ENCODE measurements at regions not wholly inside any gene's neighbourhood (a gene's known extent, or its start where the extent isn't known, plus 50 kb on each side); places are given as distances from the start of the nearest gene placed in this dataset.

DNA sequence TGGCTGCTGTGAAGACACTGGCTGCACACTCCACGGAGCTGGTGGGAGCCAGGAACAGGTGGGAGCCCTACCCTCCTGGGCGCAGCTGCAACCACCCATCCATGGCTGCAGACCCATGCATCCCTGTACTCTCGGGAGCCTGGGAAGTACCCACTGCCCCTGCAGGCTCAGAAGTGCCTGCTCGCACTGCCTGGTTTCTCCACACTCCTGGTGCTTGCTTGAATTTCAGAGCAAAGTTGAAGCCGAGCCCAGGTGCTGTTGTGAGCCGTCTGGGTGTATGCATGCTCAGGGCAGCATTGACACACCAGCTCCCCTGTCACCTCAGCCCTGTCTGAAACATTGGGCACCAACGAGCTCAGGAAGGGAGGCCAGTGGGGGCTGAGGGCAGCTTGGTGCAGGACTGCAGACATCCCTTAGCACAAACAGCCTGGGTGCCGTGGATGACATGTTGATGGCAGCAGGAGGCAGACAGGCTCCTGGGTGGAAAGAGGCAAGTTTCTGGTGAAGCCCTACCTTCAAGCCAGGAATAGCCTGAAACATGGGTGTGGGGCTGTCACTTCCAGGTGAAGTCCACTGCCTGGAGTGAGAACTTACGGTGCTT lies 585.9 kb downstream of the PCDH18 start:
- TF ChIP-seq TCF12 (IDR thresholded peaks at IDR 0.05; ENCODE audit: low read depth), result no peak
- no peak for TF ChIP-seq CEBPB (IDR thresholded peaks at IDR 0.05)

DNA sequence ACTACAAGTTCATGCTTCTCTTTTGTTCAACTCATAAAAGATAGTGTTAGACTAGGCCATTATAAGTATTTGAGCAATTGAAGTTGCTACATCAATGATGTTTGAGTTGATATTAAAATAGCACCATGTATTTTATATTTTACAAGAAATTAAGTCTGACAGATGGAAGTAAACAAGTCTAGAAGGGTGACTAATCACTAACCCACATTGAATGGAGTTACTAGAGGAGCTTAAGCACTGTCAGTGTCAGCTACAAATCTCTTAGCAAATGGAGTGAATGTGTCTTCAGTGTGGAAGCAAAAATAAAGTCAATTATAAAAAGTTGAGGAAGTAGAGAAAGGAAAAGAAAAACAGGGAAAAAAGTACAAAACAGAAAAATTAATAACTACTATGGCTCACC lies 592.5 kb downstream of the PCDH18 start:
- no peak for TF ChIP-seq EP300 (IDR thresholded peaks at IDR 0.05; ENCODE audit: borderline replicate concordance)

DNA sequence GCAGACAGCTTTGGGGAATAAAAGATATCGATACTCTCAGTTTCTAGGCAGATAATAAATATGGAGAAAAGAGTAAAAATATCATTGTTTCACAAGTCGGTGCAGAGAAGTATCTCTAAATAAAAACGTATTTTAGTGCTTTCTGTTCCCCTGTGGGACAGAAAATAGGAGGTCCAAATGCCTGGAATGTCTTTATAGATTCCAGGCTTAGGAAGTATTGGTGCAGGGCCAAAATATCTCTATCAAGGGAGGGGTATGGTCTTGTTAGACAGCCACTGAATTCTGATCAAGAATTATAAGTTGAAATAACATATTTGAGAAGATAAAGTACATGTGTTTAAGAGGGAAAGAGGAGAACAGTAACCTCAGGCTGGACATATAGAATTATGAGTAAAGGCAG lies 596.4 kb downstream of the PCDH18 start:
- no peak for TF ChIP-seq TAF1 (IDR thresholded peaks at IDR 0.05; ENCODE audit: low read depth)
- TF ChIP-seq ZBTB7A (IDR thresholded peaks at IDR 0.05; ENCODE audit: low read depth), result no peak
- TF ChIP-seq YY1 (IDR thresholded peaks at IDR 0.05; ENCODE audit: low read depth), result no peak
- TF ChIP-seq CREB1 (IDR thresholded peaks at IDR 0.05; ENCODE audit: low read depth), result no peak
- no peak for TF ChIP-seq USF1 (IDR thresholded peaks at IDR 0.05)
- no peak for TF ChIP-seq CEBPB (IDR thresholded peaks at IDR 0.05)
- no peak for TF ChIP-seq MAX (IDR thresholded peaks at IDR 0.05)
- TF ChIP-seq TEAD4 (IDR thresholded peaks at IDR 0.05), result no peak
- TF ChIP-seq NFIC (IDR thresholded peaks at IDR 0.05), result no peak
- no peak for TF ChIP-seq EGR1 (IDR thresholded peaks at IDR 0.05)
- no peak for TF ChIP-seq TCF12 (IDR thresholded peaks at IDR 0.05; ENCODE audit: low read depth)
- TF ChIP-seq, protein P1, sequence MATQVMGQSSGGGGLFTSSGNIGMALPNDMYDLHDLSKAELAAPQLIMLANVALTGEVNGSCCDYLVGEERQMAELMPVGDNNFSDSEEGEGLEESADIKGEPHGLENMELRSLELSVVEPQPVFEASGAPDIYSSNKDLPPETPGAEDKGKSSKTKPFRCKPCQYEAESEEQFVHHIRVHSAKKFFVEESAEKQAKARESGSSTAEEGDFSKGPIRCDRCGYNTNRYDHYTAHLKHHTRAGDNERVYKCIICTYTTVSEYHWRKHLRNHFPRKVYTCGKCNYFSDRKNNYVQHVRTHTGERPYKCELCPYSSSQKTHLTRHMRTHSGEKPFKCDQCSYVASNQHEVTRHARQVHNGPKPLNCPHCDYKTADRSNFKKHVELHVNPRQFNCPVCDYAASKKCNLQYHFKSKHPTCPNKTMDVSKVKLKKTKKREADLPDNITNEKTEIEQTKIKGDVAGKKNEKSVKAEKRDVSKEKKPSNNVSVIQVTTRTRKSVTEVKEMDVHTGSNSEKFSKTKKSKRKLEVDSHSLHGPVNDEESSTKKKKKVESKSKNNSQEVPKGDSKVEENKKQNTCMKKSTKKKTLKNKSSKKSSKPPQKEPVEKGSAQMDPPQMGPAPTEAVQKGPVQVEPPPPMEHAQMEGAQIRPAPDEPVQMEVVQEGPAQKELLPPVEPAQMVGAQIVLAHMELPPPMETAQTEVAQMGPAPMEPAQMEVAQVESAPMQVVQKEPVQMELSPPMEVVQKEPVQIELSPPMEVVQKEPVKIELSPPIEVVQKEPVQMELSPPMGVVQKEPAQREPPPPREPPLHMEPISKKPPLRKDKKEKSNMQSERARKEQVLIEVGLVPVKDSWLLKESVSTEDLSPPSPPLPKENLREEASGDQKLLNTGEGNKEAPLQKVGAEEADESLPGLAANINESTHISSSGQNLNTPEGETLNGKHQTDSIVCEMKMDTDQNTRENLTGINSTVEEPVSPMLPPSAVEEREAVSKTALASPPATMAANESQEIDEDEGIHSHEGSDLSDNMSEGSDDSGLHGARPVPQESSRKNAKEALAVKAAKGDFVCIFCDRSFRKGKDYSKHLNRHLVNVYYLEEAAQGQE (IDR thresholded peaks at IDR 0.05; ENCODE audit: low read depth), result no peak
- no peak for TF ChIP-seq EP300 (IDR thresholded peaks at IDR 0.05; ENCODE audit: borderline replicate concordance)
- TF ChIP-seq RAD21 (IDR thresholded peaks at IDR 0.05; ENCODE audit: low read depth), result no peak
- TF ChIP-seq FOXM1 (IDR thresholded peaks at IDR 0.05; ENCODE audit: borderline replicate concordance, low read depth), result no peak

- TF ChIP-seq TAF1 (IDR thresholded peaks at IDR 0.05; ENCODE audit: low read depth) (no peak), NFIC (IDR thresholded peaks at IDR 0.05) (no peak), RAD21 (IDR thresholded peaks at IDR 0.05; ENCODE audit: low read depth) (no peak), YY1 (IDR thresholded peaks at IDR 0.05; ENCODE audit: low read depth) (no peak), TCF12 (IDR thresholded peaks at IDR 0.05; ENCODE audit: low read depth) (no peak), CREB1 (IDR thresholded peaks at IDR 0.05; ENCODE audit: low read depth) (no peak), FOXM1 (IDR thresholded peaks at IDR 0.05; ENCODE audit: borderline replicate concordance, low read depth) (no peak), TEAD4 (IDR thresholded peaks at IDR 0.05) (no peak)
Observed at GRCh38 chr4:136935305-136935704, 597.0 kb downstream of the PCDH18 start.

- TF ChIP-seq FOXM1 (IDR thresholded peaks at IDR 0.05; ENCODE audit: borderline replicate concordance, low read depth) (no peak), RAD21 (IDR thresholded peaks at IDR 0.05; ENCODE audit: low read depth) (no peak), EGR1 (IDR thresholded peaks at IDR 0.05) (no peak), ZBTB7A (IDR thresholded peaks at IDR 0.05; ENCODE audit: low read depth) (no peak), NFIC (IDR thresholded peaks at IDR 0.05) (no peak), CEBPB (IDR thresholded peaks at IDR 0.05) (no peak), USF1 (IDR thresholded peaks at IDR 0.05) (no peak), TAF1 (IDR thresholded peaks at IDR 0.05; ENCODE audit: low read depth) (no peak), TCF12 (IDR thresholded peaks at IDR 0.05; ENCODE audit: low read depth) (no peak), CREB1 (IDR thresholded peaks at IDR 0.05; ENCODE audit: low read depth) (no peak), EP300 (IDR thresholded peaks at IDR 0.05; ENCODE audit: borderline replicate concordance) (no peak), YY1 (IDR thresholded peaks at IDR 0.05; ENCODE audit: low read depth) (no peak), TEAD4 (IDR thresholded peaks at IDR 0.05) (no peak), MAX (IDR thresholded peaks at IDR 0.05) (no peak)
- TF ChIP-seq, protein P1 (IDR thresholded peaks at IDR 0.05; ENCODE audit: low read depth), result no peak
Observed at GRCh38 chr4:136934601-136935000, 597.7 kb downstream of the PCDH18 start.

GRCh38 chr4:136931781-136932180 lies 600.5 kb downstream of the PCDH18 start:
- TF ChIP-seq FOXM1 (IDR thresholded peaks at IDR 0.05; ENCODE audit: borderline replicate concordance, low read depth), result no peak

Measured in Ishikawa (cell line).